Right cardiac atrium (tissue), 5 donors: ENCODE measurements at regions not wholly inside any gene's neighbourhood (a gene's known extent, or its start where the extent isn't known, plus 50 kb on each side); places are given as distances from the start of the nearest gene placed in this dataset.
A peak's percentile ranks its signal among the peaks of the same experiment; 100 is the strongest.
"Not testable (repeated sequence)": the region's sequence is repeated elsewhere in the genome, so short reads cannot be mapped to it uniquely, and the experiment has no call there.

Experiments used
- ATAC-seq, 2 donors: fragments of 200-7000 bp; cut with Tn5 transposase; one replicate each; pipeline versions ENCODE4 v1.8.0 to v1.9.1; 2020; ENCODE audit warnings: moderate library complexity in 2 of 2, mild to moderate bottlenecking in 1 of 2
- DNase-seq, 3 donors: peaks; one replicate each; pipeline ENCODE4 v3.0.0-alpha.2; 2020
- H3K27ac ChIP-seq: one replicate; pipeline ENCODE4 v1.5.1; 2013; ENCODE audit warnings: mild to moderate bottlenecking, low read length, control low read depth, moderate library complexity
- H3K27me3 ChIP-seq: one replicate; pipeline ENCODE4 v1.6.1; 2013; ENCODE audit not compliant: control insufficient read depth, insufficient read depth
- H3K4me1 ChIP-seq: one replicate; pipeline ENCODE4 v1.6.1; 2013; ENCODE audit warnings: low read length; ENCODE audit not compliant: control insufficient read depth, insufficient read depth
- H3K4me3 ChIP-seq: one replicate; pipeline ENCODE4 v1.5.1; 2013; ENCODE audit warnings: low read length, control low read depth
- H3K9me3 ChIP-seq: one replicate; pipeline ENCODE4 v1.6.1; 2013; ENCODE audit warnings: low read length; ENCODE audit not compliant: control insufficient read depth
- WGBS: extraction: QIAGEN DNeasy Blood & Tissue Kit; methylation state at CpG from one replicate; pipeline ENCODE4 v1.1.7; 2013; 5-methylcytosine and 5-hydroxymethylcytosine counted together
- intact Hi-C, 4 donors: fragments of 100-400 bp; cut with DNase I; formaldehyde crosslinking; loops; one replicate each; pipeline versions ENCODE4 v1.11.0 to v1.14.0; 2022 to 2023
- donor health status: healthy with polysubstance abuse.
- donor health status: DM: no; HTN: yes; CAD: no.
- donor health status: DM: no; HTN: no; CAD: no.
- donor health status: DM: no; HTN: yes; CAD: no; lungs with severe emphysema.
- donor health status: DM: yes; HTN: yes; CAD: no.

DNA sequence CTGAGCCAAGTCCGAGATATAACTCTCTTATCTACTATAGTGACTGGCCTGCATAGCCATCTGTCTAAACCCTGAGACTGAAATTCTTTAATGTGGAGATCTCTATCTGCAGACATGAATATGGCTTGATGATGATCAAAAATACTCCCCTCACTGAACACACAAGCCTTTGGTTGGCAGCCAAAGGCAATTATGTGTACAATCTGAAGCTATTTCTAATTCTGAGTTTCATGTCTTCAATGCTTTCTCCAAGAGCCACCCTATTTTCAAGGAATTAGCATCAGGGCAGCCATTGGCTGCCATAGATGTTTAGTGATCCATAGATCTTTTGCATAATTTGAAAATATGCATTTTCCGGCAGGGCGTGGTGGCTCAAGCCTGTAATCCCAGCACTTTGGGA, 168.2 kb downstream of the TGFB2 start:
- intact Hi-C loops = loop anchor here in 1 of 4 donors (10.0 kb wide), 1 partner anchor 149 kb away; no protein-coding TSS in a partner anchor
- no peak for DNase-seq
- 96% methylated on average over 3 of the region's 3 CpGs for WGBS
- no peaks in the 10 kb centered on the region for H3K27me3 ChIP-seq
- ATAC-seq = no peak
- peaks cover 2% of the 10 kb centered on the region for H3K4me1 ChIP-seq
- no peak overlapping the region for H3K27ac ChIP-seq
- H3K9me3 ChIP-seq = no peaks in the 10 kb centered on the region
- no peak overlapping the region for H3K4me3 ChIP-seq

GRCh38 chr1:218514689-218515088, 169.6 kb downstream of the TGFB2 start:
- intact Hi-C loops = loop anchor here in 1 of 4 donors (10.0 kb wide), 1 partner anchor 150 kb away; no protein-coding TSS in a partner anchor
- peaks cover 2% of the 10 kb centered on the region for H3K4me1 ChIP-seq
- DNase-seq (no peak), ATAC-seq (no peak)
- H3K27me3 ChIP-seq = no peaks in the 10 kb centered on the region
- WGBS = 89% methylated on average over 2 of the region's 2 CpGs
- H3K4me3 ChIP-seq = no peak overlapping the region
- H3K27ac ChIP-seq = no peak overlapping the region
- H3K9me3 ChIP-seq = no peaks in the 10 kb centered on the region

DNA sequence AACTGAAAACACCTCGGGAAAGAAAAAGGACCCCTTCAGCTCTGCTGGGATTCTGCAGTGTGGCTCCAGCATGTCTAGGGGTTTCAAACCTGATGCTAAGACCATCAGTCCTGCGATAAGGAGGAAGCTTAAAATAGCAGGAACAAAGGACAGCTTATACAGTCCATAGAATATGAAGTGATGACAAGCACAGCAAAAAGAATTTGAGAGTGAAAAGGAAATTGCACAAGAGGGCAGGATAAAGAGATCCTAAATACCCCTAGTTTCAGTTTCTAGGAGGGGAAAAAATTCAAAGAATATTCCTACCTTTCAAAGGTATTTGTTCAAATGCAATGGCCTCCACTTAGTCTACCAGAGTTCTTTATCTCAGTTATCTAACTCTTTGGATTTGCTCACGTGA, 171.4 kb downstream of the TGFB2 start:
- H3K27ac ChIP-seq = no peak overlapping the region
- DNase-seq (no peak), ATAC-seq (no peak)
- no peak overlapping the region for H3K4me3 ChIP-seq
- intact Hi-C loops = loop anchor here in 1 of 4 donors (10.0 kb wide), 1 partner anchor 152 kb away; no protein-coding TSS in a partner anchor
- peaks cover 2% of the 10 kb centered on the region for H3K4me1 ChIP-seq
- no peaks in the 10 kb centered on the region for H3K27me3 ChIP-seq
- H3K9me3 ChIP-seq = no peaks in the 10 kb centered on the region
- 47% methylated on average over 3 of the region's 3 CpGs for WGBS

- no peak for DNase-seq
- Histone ChIP-seq H3K27ac (no peak overlapping the region), H3K4me1 (peaks cover 2% of the 10 kb centered on the region), H3K4me3 (no peak overlapping the region), H3K27me3 (no peaks in the 10 kb centered on the region), H3K9me3 (no peaks in the 10 kb centered on the region)
- no peak for ATAC-seq
- 67% methylated on average over 5 of the region's 5 CpGs for WGBS
- intact Hi-C loops = loop anchor here in 1 of 4 donors (10.0 kb wide), 1 partner anchor 153 kb away; no protein-coding TSS in a partner anchor
These were observed 172.3 kb downstream of the TGFB2 start for GRCh38 chr1:218517459-218517858.

DNA sequence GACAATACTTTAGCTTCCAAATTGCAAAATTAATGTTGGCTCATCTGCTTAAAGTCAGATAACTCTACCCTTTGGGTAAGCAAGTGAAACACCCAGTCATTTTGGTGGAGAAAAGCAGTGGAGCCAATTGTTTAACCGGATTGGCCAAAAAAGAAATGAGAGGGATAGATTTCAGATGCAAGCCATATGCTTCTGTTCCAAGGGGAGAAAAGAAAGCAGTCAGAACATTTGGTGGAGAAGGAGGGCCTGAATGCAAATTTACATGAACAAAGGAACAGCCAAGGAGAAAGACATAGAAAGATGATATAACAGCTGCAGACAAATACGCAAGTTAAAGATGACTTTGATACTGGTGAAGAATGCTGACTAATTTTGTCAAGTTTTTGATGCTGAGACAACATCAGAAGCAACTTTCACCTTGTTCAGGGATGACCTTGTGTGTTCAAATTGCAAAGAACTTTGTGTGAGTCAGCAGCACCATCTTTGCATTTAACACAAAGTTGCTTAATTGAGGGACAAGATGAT, 173.1 kb downstream of the TGFB2 start:
- H3K27me3 ChIP-seq = no peaks in the 10 kb centered on the region
- WGBS = 85% methylated on average over 2 of the region's 2 CpGs
- DNase-seq (no peak), ATAC-seq (no peak)
- intact Hi-C loops = loop anchor here in 1 of 4 donors (10.0 kb wide), 1 partner anchor 153 kb away; no protein-coding TSS in a partner anchor
- no peak overlapping the region for H3K4me3 ChIP-seq
- H3K4me1 ChIP-seq = peaks cover 2% of the 10 kb centered on the region
- no peaks in the 10 kb centered on the region for H3K9me3 ChIP-seq
- H3K27ac ChIP-seq = no peak overlapping the region

DNA sequence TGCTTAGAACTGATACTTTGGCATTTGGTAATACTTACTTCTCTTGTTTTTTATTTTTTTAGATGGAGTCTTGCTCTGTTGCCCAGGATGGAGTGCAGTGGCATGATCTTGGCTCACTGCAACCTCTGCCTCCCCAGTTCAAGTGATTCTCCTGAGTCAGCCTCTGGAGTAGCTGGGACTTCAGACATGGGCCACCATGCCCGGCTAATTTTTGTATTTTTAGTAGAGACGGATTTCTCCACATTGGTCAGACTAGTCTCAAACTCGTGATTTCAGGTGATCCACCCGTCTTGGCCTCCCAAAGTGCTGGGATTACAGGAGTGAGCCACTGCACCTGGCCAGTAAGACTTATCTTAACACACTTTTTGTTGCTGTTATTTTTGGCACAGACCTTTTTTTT, 175.5 kb downstream of the TGFB2 start:
- H3K4me3 ChIP-seq, H3K27ac ChIP-seq, H3K4me1 ChIP-seq, ATAC-seq, H3K27me3 ChIP-seq, DNase-seq, intact Hi-C loops, H3K9me3 ChIP-seq: not testable (repeated sequence)
- 97% methylated on average over 4 of the region's 4 CpGs for WGBS

DNA sequence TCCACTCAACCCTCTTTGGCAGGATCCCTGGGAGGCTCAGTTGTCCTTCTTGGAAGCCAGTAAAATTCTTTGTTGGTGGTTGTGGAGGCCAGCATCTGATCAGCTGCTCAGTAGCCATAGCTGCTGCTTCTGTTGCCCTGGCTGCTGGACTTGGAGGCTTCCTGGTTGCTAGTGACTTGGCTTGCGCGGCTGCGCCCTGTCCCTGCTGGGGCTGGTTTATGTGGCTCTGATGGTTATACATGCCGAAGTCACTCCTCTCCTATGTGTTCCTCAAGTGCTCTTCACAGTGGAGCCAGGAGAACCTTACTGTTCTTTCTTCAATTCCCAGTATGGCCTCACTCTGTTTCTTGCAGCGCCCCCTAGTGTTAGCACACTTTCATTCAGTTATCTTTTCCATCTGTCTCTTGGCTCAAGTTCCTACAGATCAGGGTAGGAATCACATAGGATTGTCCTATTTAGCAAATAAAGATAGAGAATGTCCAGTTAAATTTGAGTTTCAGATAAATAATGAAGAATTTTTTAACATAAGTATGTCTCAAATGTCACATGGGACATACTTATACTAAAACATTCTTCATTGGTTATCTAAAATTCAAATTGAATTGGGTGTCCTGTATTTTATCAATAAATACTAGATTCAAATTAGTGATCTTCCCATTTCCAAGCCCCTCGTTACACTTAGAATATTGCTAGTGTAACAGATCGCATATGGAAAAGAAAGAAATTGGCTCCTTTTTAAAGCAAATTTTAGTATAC, 176.5 kb downstream of the TGFB2 start:
- ATAC-seq (peak; percentile 36 to 45), DNase-seq (peak in 2 of 3 donors; percentile 14 to 38)
- no peaks in the 10 kb centered on the region for H3K9me3 ChIP-seq
- intact Hi-C loops = no loop called here
- H3K4me3 ChIP-seq = no peak overlapping the region
- no peaks in the 10 kb centered on the region for H3K27me3 ChIP-seq
- 82% methylated on average over 7 of the region's 7 CpGs for WGBS
- H3K27ac ChIP-seq = no peak overlapping the region
- H3K4me1 ChIP-seq = peaks cover 2% of the 10 kb centered on the region

DNA sequence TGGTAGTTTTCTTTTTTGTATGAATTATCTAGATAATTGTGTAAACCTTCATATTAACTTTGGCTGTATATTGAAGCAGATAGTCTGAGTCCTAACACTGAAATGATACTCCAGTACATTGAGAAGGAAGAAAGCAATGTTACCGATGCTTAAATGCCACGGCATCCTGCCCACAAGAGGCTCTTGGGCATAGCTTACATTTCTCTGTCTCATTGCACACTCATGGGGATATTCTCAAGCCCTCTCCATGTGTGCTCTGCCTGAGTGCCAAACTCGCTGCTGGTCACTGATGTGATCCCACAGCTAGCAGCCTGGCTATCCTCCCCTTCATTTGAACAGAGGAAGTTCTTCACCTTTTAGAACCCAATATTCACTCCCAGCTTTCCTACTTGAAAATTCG, 179.4 kb downstream of the TGFB2 start:
- Histone ChIP-seq H3K4me3 (no peak overlapping the region), H3K9me3 (no peaks in the 10 kb centered on the region), H3K27ac (no peak overlapping the region), H3K27me3 (no peaks in the 10 kb centered on the region), H3K4me1 (no peaks in the 10 kb centered on the region)
- DNase-seq (no peak), ATAC-seq (no peak)
- WGBS = 37% methylated on average over 4 of the region's 4 CpGs
- intact Hi-C loops = no loop called here

DNA sequence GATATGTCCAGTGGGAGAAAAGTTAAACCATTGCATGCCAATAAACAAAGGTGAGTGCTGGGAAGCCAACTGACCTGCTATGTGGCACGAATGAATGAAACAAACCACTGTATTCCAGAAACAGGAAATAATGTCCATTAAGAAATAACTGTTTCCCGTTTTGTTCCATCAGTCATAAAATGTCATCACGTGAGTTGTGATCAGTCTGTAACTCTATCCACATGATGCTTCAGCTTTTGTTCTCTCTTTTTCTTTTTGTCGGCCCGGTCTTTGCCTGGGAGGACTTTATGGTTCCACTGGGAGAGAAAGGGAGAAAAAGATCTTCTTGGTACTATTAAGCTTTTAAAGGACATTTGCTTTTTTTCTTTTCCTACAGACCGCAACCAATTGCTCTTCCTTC, 179.9 kb downstream of the TGFB2 start:
- intact Hi-C loops = no loop called here
- no peak overlapping the region for H3K4me3 ChIP-seq
- no peak for ATAC-seq
- H3K4me1 ChIP-seq = no peaks in the 10 kb centered on the region
- 63% methylated on average over 6 of the region's 6 CpGs for WGBS
- H3K27me3 ChIP-seq = no peaks in the 10 kb centered on the region
- DNase-seq = no peak
- no peak overlapping the region for H3K27ac ChIP-seq
- no peaks in the 10 kb centered on the region for H3K9me3 ChIP-seq

DNA sequence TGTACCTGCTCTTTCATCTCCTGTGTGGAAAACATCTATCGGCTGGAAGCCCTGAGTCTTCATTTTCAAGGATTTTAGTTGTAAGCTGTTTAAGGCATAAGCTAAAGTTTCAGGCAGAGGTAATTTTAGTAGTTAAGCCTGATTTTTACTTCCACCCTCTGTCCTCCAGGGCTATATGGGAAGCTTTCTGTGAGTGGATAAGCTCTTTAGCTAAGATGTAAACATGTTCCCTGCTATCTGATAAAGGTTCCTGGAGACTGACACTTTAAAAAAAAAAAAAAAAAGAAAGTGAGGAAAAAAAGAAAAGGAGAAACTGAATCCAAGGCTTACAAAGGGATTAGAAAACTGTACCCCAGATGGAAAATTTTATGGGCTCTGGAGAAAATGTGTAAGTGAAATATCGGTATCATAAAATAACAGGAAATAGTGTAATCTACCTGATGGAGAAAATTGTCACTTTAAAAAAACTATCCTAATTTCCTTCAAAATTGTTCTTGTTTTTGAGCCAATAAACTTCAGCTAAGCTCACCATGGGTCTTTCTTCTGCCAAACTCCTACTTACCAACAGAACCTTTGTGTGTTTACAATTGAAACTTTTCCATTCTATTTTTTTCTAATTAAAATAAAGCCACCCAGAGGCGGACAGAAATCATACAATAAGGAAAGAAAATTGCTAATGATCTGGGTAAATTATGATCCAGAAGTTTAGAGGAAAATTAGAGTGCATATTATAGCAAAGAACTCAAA, 180.5 kb downstream of the TGFB2 start:
- Histone ChIP-seq H3K27me3 (no peaks in the 10 kb centered on the region), H3K9me3 (no peaks in the 10 kb centered on the region), H3K4me3 (no peak overlapping the region), H3K4me1 (no peaks in the 10 kb centered on the region), H3K27ac (no peak overlapping the region)
- DNase-seq (no peak), ATAC-seq (no peak)
- WGBS = 85% methylated on average over 3 of the region's 3 CpGs
- intact Hi-C loops = no loop called here

GRCh38 chr1:218526198-218526580, 181.1 kb downstream of the TGFB2 start:
- WGBS = 81% methylated on average over 1 of the region's 1 CpG
- no peak for ATAC-seq
- H3K4me1 ChIP-seq = no peaks in the 10 kb centered on the region
- H3K9me3 ChIP-seq = no peaks in the 10 kb centered on the region
- H3K27me3 ChIP-seq = no peaks in the 10 kb centered on the region
- no peak for DNase-seq
- H3K27ac ChIP-seq = no peak overlapping the region
- H3K4me3 ChIP-seq = no peak overlapping the region
- intact Hi-C loops = no loop called here
